Spleen (tissue), 7 donors: ENCODE measurements at regions not wholly inside any gene's neighbourhood (a gene's known extent, or its start where the extent isn't known, plus 50 kb on each side); places are given as distances from the start of the nearest gene placed in this dataset.

Experiments used
- CTCF ChIP-seq, 11 experiments: fragments of 200-600 bp in 7 of 11; fragments of 450-650 bp in 4 of 11; sonication (generic) in 4 of 11; IDR thresholded peaks in 8 of 11; conservative IDR thresholded peaks in 3 of 11; 1 replicate in 7 of 11; 2 replicates in 4 of 11; pipeline versions ENCODE4 v1.4.0 to v1.8.0; 2016 to 2021; ENCODE audit warnings: antibody characterized with exemption in 11 of 11, inconsistent platforms in 4 of 11, mild to moderate bottlenecking in 1 of 11
- POLR2A ChIP-seq, 3 donors: fragments of 450-650 bp; IDR thresholded peaks; one replicate each; pipeline ENCODE4 v1.5.1; 2017; ENCODE audit warnings: antibody characterized with exemption in 3 of 3, mild to moderate bottlenecking in 1 of 3
- POLR2AphosphoS5 ChIP-seq, 3 donors: sonication (generic); formaldehyde crosslinking; IDR thresholded peaks; one replicate each; pipeline ENCODE4 v1.5.1; 2017; ENCODE audit warnings: antibody characterized with exemption in 3 of 3
- donor health status: DM: no; HTN: no; CAD: no; lungs with moderate emphysema.
- donor health status: DM: no; HTN: no; CAD: no.
- donor health status: DM: no; HTN: no; CAD: no.

GRCh38 chr12:39105111-39105510 is 199.7 kb upstream of the CPNE8 start:
- TF ChIP-seq CTCF (IDR thresholded peaks at IDR 0.05 in 8 of 11, conservative IDR thresholded peaks at IDR 0.05 in 3 of 11), result no peak
- TF ChIP-seq POLR2AphosphoS5 (IDR thresholded peaks at IDR 0.05), result no peak
- TF ChIP-seq POLR2A (IDR thresholded peaks at IDR 0.05), result no peak
